ENCODE measurements at regions not wholly inside any gene's neighbourhood (a gene's known extent, or its start where the extent isn't known, plus 50 kb on each side); places are given as distances from the start of the nearest gene placed in this dataset.
"Not testable (repeated sequence)": the region's sequence is repeated elsewhere in the genome, so short reads cannot be mapped to it uniquely, and the experiment has no call there.

GRCh38 chr1:146479188-146479587, 250.4 kb upstream of the NOTCH2NLA start:
- not testable (repeated sequence) for DNase-seq (ENCODE audit: low spot score in 2 of 2); H3K27ac ChIP-seq

GRCh38 chr1:146478125-146478720, 249.4 kb upstream of the NOTCH2NLA start:
- TF ChIP-seq CTCF (IDR thresholded peaks at IDR 0.05), result peak; percentile 21 to 53 (median 49)
- H3K36me3 ChIP-seq; H3K27ac ChIP-seq; H3K9me3 ChIP-seq; H3K4me1 ChIP-seq; intact Hi-C loops (cut with DNase I); DNase-seq (ENCODE audit: low spot score in 2 of 2); H3K4me3 ChIP-seq; H3K27me3 ChIP-seq: not testable (repeated sequence)

More at GRCh38 chr1:146479188-146479587, 250.4 kb upstream of the NOTCH2NLA start:
- H3K9me3 ChIP-seq; H3K4me1 ChIP-seq; H3K4me3 ChIP-seq; intact Hi-C loops (cut with DNase I); H3K36me3 ChIP-seq; H3K27me3 ChIP-seq: not testable (repeated sequence)

- H3K4me1 ChIP-seq; H3K9me3 ChIP-seq; H3K27me3 ChIP-seq; DNase-seq (ENCODE audit: low spot score in 2 of 2); intact Hi-C loops (cut with DNase I); H3K4me3 ChIP-seq; H3K36me3 ChIP-seq; H3K27ac ChIP-seq: not testable (repeated sequence)
Measured at GRCh38 chr1:146475086-146475485, 246.3 kb upstream of the NOTCH2NLA start.

- DNase-seq (ENCODE audit: low spot score in 2 of 2); H3K4me3 ChIP-seq; H3K36me3 ChIP-seq; H3K4me1 ChIP-seq; H3K27me3 ChIP-seq; intact Hi-C loops (cut with DNase I); H3K27ac ChIP-seq; H3K9me3 ChIP-seq: not testable (repeated sequence)
Measured at GRCh38 chr1:146474216-146474615, 245.4 kb upstream of the NOTCH2NLA start.

GRCh38 chr1:146472192-146472861, 243.5 kb upstream of the NOTCH2NLA start:
- H3K4me3 ChIP-seq, result peak overlapping the region; percentile 51 to 68
- H3K9me3 ChIP-seq; H3K36me3 ChIP-seq; H3K27ac ChIP-seq; intact Hi-C loops (cut with DNase I); H3K4me1 ChIP-seq; H3K27me3 ChIP-seq: not testable (repeated sequence)
- peak; percentile 16 to 77 for DNase-seq (ENCODE audit: low spot score in 2 of 2)

GRCh38 chr1:146459939-146460338, 231.1 kb upstream of the NOTCH2NLA start:
- DNase-seq (ENCODE audit: low spot score in 2 of 2); H3K27me3 ChIP-seq; H3K9me3 ChIP-seq; intact Hi-C loops (cut with DNase I); H3K36me3 ChIP-seq; H3K4me3 ChIP-seq; H3K4me1 ChIP-seq; H3K27ac ChIP-seq: not testable (repeated sequence)

- H3K4me3 ChIP-seq; intact Hi-C loops (cut with DNase I); H3K9me3 ChIP-seq; H3K4me1 ChIP-seq; DNase-seq (ENCODE audit: low spot score in 2 of 2); H3K36me3 ChIP-seq; H3K27me3 ChIP-seq; H3K27ac ChIP-seq: not testable (repeated sequence)
Measured at GRCh38 chr1:146459308-146459707, 230.5 kb upstream of the NOTCH2NLA start.

GRCh38 chr1:146448877-146449246, 220.0 kb upstream of the NOTCH2NLA start:
- DNase-seq (ENCODE audit: low spot score in 2 of 2), result not testable (repeated sequence)

GRCh38 chr1:146448212-146448876, 219.5 kb upstream of the NOTCH2NLA start:
- H3K4me3 ChIP-seq; intact Hi-C loops (cut with DNase I); H3K9me3 ChIP-seq; H3K36me3 ChIP-seq; H3K27ac ChIP-seq; H3K27me3 ChIP-seq; H3K4me1 ChIP-seq: not testable (repeated sequence)
- peak in 2 of 3 experiments; percentile 37 to 44 for TF ChIP-seq CTCF (IDR thresholded peaks at IDR 0.05)
- DNase-seq (ENCODE audit: low spot score in 2 of 2), result peak in 1 of 2 donors; percentile 68

More at GRCh38 chr1:146448877-146449246, 220.0 kb upstream of the NOTCH2NLA start:
- H3K27me3 ChIP-seq; H3K9me3 ChIP-seq; intact Hi-C loops (cut with DNase I); H3K4me3 ChIP-seq; H3K27ac ChIP-seq; H3K4me1 ChIP-seq; H3K36me3 ChIP-seq: not testable (repeated sequence)
